ENCODE measurements at regions not wholly inside any gene's neighbourhood (a gene's known extent, or its start where the extent isn't known, plus 50 kb on each side); places are given as distances from the start of the nearest gene placed in this dataset.

DNA sequence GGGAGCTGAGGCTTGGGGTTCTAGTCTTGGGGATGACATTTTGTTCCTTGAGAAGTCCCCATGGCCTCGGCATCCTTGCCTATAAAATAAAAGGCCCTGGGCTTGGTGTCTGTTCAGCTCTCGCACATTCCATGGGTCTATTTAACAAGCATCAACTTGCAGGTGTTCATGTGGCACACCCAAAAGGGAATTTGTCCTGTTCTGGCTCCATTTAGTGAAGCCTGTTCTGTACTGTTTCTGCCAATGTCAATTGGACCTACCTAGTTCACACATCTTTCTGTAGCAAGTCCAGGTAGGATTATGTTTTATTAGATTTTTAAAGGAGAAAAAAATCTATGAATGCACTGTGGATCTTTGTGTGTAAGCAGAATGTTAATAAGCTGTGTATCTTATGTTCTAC, 262.0 kb downstream of the HIVEP2 start:
- ChIA-PET CTCF (interaction anchor here (1.6 to 1.7 kb wide), 2 partner anchors 9 to 744 kb away, joined by 5 read pairs; no protein-coding TSS in a partner anchor), POLR2A (no interaction called here)
- H3K27me3 ChIP-seq (ENCODE audit: insufficient read depth), result no peaks in the 10 kb centered on the region
- no peak overlapping the region for H2AFZ ChIP-seq (ENCODE audit: low read depth)
- no peaks in the 10 kb centered on the region for H3F3A ChIP-seq (replicated peaks; ENCODE audit: insufficient read depth)
- no peaks in the 10 kb centered on the region for H3K9me3 ChIP-seq
- no peak overlapping the region for H3K27ac ChIP-seq (ENCODE audit: low read depth in 2 of 2, low read length in 1 of 2)
- TF ChIP-seq RXRA (IDR thresholded peaks at IDR 0.05; ENCODE audit: borderline replicate concordance, low read depth), result no peak
- TF ChIP-seq, protein P1, sequence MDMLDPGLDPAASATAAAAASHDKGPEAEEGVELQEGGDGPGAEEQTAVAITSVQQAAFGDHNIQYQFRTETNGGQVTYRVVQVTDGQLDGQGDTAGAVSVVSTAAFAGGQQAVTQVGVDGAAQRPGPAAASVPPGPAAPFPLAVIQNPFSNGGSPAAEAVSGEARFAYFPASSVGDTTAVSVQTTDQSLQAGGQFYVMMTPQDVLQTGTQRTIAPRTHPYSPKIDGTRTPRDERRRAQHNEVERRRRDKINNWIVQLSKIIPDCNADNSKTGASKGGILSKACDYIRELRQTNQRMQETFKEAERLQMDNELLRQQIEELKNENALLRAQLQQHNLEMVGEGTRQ (IDR thresholded peaks at IDR 0.05; ENCODE audit: borderline replicate concordance, low read depth, low read length), result no peak
- DNase-seq, result no peak
- no peaks in the 10 kb centered on the region for H4K20me1 ChIP-seq (ENCODE audit: insufficient read depth)
- H3K79me2 ChIP-seq (ENCODE audit: insufficient read depth), result no peaks in the 10 kb centered on the region
- H3K9me2 ChIP-seq, result no peaks in the 10 kb centered on the region
- no peaks in the 10 kb centered on the region; a peak in 1 of 4 replicates for H3K4me1 ChIP-seq (ENCODE audit: control insufficient read depth in 1 of 2, insufficient read depth in 2 of 2, low read depth in 1 of 2, low read length in 1 of 2)
- H3K36me3 ChIP-seq (replicated peaks in 1 of 2; ENCODE audit: control insufficient read depth in 1 of 2, insufficient read depth in 2 of 2, low read length in 1 of 2), result no peaks in the 10 kb centered on the region
- no peak overlapping the region for H3K4me2 ChIP-seq
- 77% methylated on average over 2 of the region's 2 CpGs for WGBS (ENCODE audit: low lambda C conversion rate)
- H3K9ac ChIP-seq, result no peak overlapping the region
- H3K4me3 ChIP-seq (ENCODE audit: low read depth in 2 of 2, low read length in 1 of 2), result no peak overlapping the region

DNA sequence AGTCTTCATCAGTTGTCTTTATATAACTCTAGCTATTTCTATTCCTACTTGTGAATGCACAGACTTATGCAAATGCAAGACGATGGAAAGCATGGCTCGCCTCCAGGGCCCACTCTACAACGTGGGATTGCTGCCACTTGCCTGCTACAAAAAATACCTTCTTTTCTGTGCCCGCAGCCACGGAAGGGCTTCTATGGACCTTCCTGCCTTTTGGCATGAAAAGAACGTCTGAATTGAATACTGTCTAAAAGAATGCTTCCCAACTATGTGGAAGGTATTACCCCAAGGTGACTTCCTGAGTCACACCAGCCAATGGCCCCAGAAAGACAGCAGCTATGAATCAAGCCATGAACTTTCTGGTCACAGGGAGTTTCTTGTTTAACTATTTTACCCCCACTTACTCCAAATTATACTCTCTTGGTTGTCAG, 261.2 kb downstream of the HIVEP2 start:
- no peak for DNase-seq
- H3K4me1 ChIP-seq (ENCODE audit: control insufficient read depth in 1 of 2, insufficient read depth in 2 of 2, low read depth in 1 of 2, low read length in 1 of 2), result no peaks in the 10 kb centered on the region; a peak in 1 of 4 replicates
- H2AFZ ChIP-seq (ENCODE audit: low read depth), result no peak overlapping the region
- H3K4me2 ChIP-seq, result no peak overlapping the region
- no peak overlapping the region for H3K27ac ChIP-seq (ENCODE audit: low read depth in 2 of 2, low read length in 1 of 2)
- TF ChIP-seq, protein P1 (IDR thresholded peaks at IDR 0.05; ENCODE audit: borderline replicate concordance, low read depth, low read length), result no peak
- TF ChIP-seq MEF2A (IDR thresholded peaks at IDR 0.05; ENCODE audit: borderline replicate concordance, low read depth) (no peak), RXRA (IDR thresholded peaks at IDR 0.05; ENCODE audit: borderline replicate concordance, low read depth) (no peak)
- ChIA-PET CTCF (interaction anchor here (0.8 to 1.7 kb wide), 3 partner anchors 9 to 744 kb away, joined by 3 to 5 read pairs (median 5); no protein-coding TSS in a partner anchor), POLR2A (no interaction called here)
- no peak overlapping the region for H3K9ac ChIP-seq
- H3K79me2 ChIP-seq (ENCODE audit: insufficient read depth), result no peaks in the 10 kb centered on the region
- no peaks in the 10 kb centered on the region for H3K36me3 ChIP-seq (replicated peaks in 1 of 2; ENCODE audit: control insufficient read depth in 1 of 2, insufficient read depth in 2 of 2, low read length in 1 of 2)
- no peaks in the 10 kb centered on the region for H3K9me2 ChIP-seq
- no peak overlapping the region for H3K4me3 ChIP-seq (ENCODE audit: low read depth in 2 of 2, low read length in 1 of 2)
- no peaks in the 10 kb centered on the region for H3F3A ChIP-seq (replicated peaks; ENCODE audit: insufficient read depth)
- no peaks in the 10 kb centered on the region for H4K20me1 ChIP-seq (ENCODE audit: insufficient read depth)
- no peaks in the 10 kb centered on the region for H3K27me3 ChIP-seq (ENCODE audit: insufficient read depth)
- 79% methylated on average over 6 of the region's 6 CpGs for WGBS (ENCODE audit: low lambda C conversion rate)
- H3K9me3 ChIP-seq, result no peaks in the 10 kb centered on the region

DNA sequence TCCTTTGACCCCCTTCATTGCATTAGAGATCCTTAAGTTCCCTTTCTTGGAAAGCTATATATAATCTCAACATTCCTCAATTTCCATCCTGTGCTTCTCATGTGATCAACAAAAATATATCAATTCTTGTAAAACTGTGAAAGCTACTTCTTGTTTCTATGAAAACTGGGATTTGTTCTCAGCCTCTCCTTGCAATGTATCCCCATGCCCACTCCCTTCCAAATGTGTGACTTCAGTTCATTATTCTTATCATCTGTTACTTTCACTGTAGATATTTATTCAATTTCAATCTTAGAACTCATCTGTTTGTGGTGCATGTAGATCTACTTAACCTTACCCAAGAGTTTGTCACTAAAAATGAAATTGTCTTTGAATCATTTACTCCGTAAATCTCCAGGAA, 260.6 kb downstream of the HIVEP2 start:
- H3K27me3 ChIP-seq (ENCODE audit: insufficient read depth), result no peaks in the 10 kb centered on the region
- 95% methylated on average over 1 of the region's 1 CpG for WGBS (ENCODE audit: low lambda C conversion rate)
- no peaks in the 10 kb centered on the region for H4K20me1 ChIP-seq (ENCODE audit: insufficient read depth)
- H3K36me3 ChIP-seq (replicated peaks in 1 of 2; ENCODE audit: control insufficient read depth in 1 of 2, insufficient read depth in 2 of 2, low read length in 1 of 2), result no peaks in the 10 kb centered on the region
- no peaks in the 10 kb centered on the region for H3K9me3 ChIP-seq
- POLR2A ChIA-PET, result interaction anchor here (0.7 kb wide), 1 partner anchor 16 kb away, joined by 3 read pairs; no protein-coding TSS in a partner anchor
- H3K27ac ChIP-seq (ENCODE audit: low read depth in 2 of 2, low read length in 1 of 2), result no peak overlapping the region
- DNase-seq, result no peak
- H3K9me2 ChIP-seq, result no peaks in the 10 kb centered on the region
- H3K9ac ChIP-seq, result no peak overlapping the region
- H3K4me3 ChIP-seq (ENCODE audit: low read depth in 2 of 2, low read length in 1 of 2), result no peak overlapping the region
- no peak overlapping the region for H2AFZ ChIP-seq (ENCODE audit: low read depth)
- H3K4me1 ChIP-seq (ENCODE audit: control insufficient read depth in 1 of 2, insufficient read depth in 2 of 2, low read depth in 1 of 2, low read length in 1 of 2), result no peaks in the 10 kb centered on the region; a peak in 1 of 4 replicates
- CTCF ChIA-PET, result interaction anchor here (0.8 to 1.7 kb wide), 3 partner anchors 8 to 743 kb away, joined by 3 to 5 read pairs (median 5); no protein-coding TSS in a partner anchor
- H3K4me2 ChIP-seq, result no peak overlapping the region
- H3K79me2 ChIP-seq (ENCODE audit: insufficient read depth), result no peaks in the 10 kb centered on the region
- H3F3A ChIP-seq (replicated peaks; ENCODE audit: insufficient read depth), result no peaks in the 10 kb centered on the region
- TF ChIP-seq EZH2phosphoT487 (IDR thresholded peaks at IDR 0.05; ENCODE audit: borderline replicate concordance, low read depth) (no peak), POLR2AphosphoS5 (IDR thresholded peaks at IDR 0.05; ENCODE audit: low read depth, low read length) (no peak), RCOR1 (IDR thresholded peaks at IDR 0.05; ENCODE audit: low read length) (no peak), FOXM1 (IDR thresholded peaks at IDR 0.05; ENCODE audit: low read depth) (no peak), GABPA (IDR thresholded peaks at IDR 0.05; ENCODE audit: low read depth) (no peak), GATA2 (CRISPR knock-in tag; IDR thresholded peaks at IDR 0.05) (no peak), TAF1 (IDR thresholded peaks at IDR 0.05; ENCODE audit: borderline replicate concordance, low read depth, low read length) (no peak), ELF1 (IDR thresholded peaks at IDR 0.05) (no peak), JUND (IDR thresholded peaks at IDR 0.05) (no peak), RXRA (IDR thresholded peaks at IDR 0.05; ENCODE audit: borderline replicate concordance, low read depth) (no peak), NRF1 (IDR thresholded peaks at IDR 0.05; ENCODE audit: low read depth, low read length) (no peak)
- TF ChIP-seq, protein P1 (IDR thresholded peaks at IDR 0.05; ENCODE audit: borderline replicate concordance, low read depth, low read length), result no peak
- TF ChIP-seq, protein P2, sequence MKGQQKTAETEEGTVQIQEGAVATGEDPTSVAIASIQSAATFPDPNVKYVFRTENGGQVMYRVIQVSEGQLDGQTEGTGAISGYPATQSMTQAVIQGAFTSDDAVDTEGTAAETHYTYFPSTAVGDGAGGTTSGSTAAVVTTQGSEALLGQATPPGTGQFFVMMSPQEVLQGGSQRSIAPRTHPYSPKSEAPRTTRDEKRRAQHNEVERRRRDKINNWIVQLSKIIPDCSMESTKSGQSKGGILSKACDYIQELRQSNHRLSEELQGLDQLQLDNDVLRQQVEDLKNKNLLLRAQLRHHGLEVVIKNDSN (IDR thresholded peaks at IDR 0.05; ENCODE audit: borderline replicate concordance, low read depth), result no peak
- TF ChIP-seq, protein P3, sequence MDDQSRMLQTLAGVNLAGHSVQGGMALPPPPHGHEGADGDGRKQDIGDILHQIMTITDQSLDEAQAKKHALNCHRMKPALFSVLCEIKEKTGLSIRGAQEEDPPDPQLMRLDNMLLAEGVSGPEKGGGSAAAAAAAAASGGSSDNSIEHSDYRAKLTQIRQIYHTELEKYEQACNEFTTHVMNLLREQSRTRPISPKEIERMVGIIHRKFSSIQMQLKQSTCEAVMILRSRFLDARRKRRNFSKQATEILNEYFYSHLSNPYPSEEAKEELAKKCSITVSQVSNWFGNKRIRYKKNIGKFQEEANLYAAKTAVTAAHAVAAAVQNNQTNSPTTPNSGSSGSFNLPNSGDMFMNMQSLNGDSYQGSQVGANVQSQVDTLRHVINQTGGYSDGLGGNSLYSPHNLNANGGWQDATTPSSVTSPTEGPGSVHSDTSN (IDR thresholded peaks at IDR 0.05), result no peak

Measured in SK-N-SH (cell line).